ENCODE measurements at regions not wholly inside any gene's neighbourhood (a gene's known extent, or its start where the extent isn't known, plus 50 kb on each side); places are given as distances from the start of the nearest gene placed in this dataset.

GRCh38 chr9:126096340-126096739 is 230.3 kb upstream of the MVB12B start (continued):
- TF ChIP-seq CHD7 (IDR thresholded peaks at IDR 0.05; ENCODE audit: insufficient replicate concordance, low read length): no peak
- TF ChIP-seq YY1 (IDR thresholded peaks at IDR 0.05; ENCODE audit: low read depth, low read length): no peak
- TF ChIP-seq GTF2F1 (IDR thresholded peaks at IDR 0.05; ENCODE audit: borderline replicate concordance, low read depth, low read length): no peak
- TF ChIP-seq RNF2 (IDR thresholded peaks at IDR 0.05; ENCODE audit: borderline replicate concordance, low read depth, low read length, missing control alignments, poor library complexity, severe bottlenecking): no peak
- TF ChIP-seq RFX5 (IDR thresholded peaks at IDR 0.05; ENCODE audit: borderline replicate concordance, low read depth, low read length): no peak
- no peak for TF ChIP-seq TCF12 (IDR thresholded peaks at IDR 0.05; ENCODE audit: low read depth, low read length)
- TF ChIP-seq RBBP5 (IDR thresholded peaks at IDR 0.05; ENCODE audit: borderline replicate concordance, low read depth, low read length): no peak
- no peak for TF ChIP-seq RXRA (IDR thresholded peaks at IDR 0.05; ENCODE audit: insufficient read depth, low read depth, low read length)
